Neural cell (in vitro differentiated cells): ENCODE measurements at regions not wholly inside any gene's neighbourhood (a gene's known extent, or its start where the extent isn't known, plus 50 kb on each side); places are given as distances from the start of the nearest gene placed in this dataset.

Experiments used
- EZH2 ChIP-seq: fragments of 200-600, 300-800 bp; shearing (Covaris generic), sonication (generic); IDR thresholded peaks from 2 replicates; pipeline ENCODE4 v1.6.1; 2014; ENCODE audit warnings: antibody characterized with exemption, low read length, borderline replicate concordance, mild to moderate bottlenecking; ENCODE audit not compliant: insufficient read depth, poor library complexity, severe bottlenecking
- REST ChIP-seq: IDR thresholded peaks from 2 replicates; pipeline ENCODE4 v1.6.1; 2012; ENCODE audit warnings: borderline replicate concordance
- TF ChIP-seq, protein P1 (sequence below): fragments of 450-650 bp; IDR thresholded peaks from 2 replicates; pipeline ENCODE4 v1.5.1; 2014; ENCODE audit warnings: antibody characterized with exemption, mild to moderate bottlenecking, moderate library complexity; ENCODE audit not compliant: poor library complexity, severe bottlenecking

- no peak for TF ChIP-seq REST
- TF ChIP-seq, protein P1, sequence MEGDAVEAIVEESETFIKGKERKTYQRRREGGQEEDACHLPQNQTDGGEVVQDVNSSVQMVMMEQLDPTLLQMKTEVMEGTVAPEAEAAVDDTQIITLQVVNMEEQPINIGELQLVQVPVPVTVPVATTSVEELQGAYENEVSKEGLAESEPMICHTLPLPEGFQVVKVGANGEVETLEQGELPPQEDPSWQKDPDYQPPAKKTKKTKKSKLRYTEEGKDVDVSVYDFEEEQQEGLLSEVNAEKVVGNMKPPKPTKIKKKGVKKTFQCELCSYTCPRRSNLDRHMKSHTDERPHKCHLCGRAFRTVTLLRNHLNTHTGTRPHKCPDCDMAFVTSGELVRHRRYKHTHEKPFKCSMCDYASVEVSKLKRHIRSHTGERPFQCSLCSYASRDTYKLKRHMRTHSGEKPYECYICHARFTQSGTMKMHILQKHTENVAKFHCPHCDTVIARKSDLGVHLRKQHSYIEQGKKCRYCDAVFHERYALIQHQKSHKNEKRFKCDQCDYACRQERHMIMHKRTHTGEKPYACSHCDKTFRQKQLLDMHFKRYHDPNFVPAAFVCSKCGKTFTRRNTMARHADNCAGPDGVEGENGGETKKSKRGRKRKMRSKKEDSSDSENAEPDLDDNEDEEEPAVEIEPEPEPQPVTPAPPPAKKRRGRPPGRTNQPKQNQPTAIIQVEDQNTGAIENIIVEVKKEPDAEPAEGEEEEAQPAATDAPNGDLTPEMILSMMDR: no peak
- TF ChIP-seq EZH2: no peak
Measured at GRCh38 chr4:25532591-25532990, 123.1 kb upstream of the SLC34A2 start.
